H54 (cell line): ENCODE measurements at regions not wholly inside any gene's neighbourhood (a gene's known extent, or its start where the extent isn't known, plus 50 kb on each side); places are given as distances from the start of the nearest gene placed in this dataset.
"Not testable (repeated sequence)": the region's sequence is repeated elsewhere in the genome, so short reads cannot be mapped to it uniquely, and the experiment has no call there.

Experiments
- DNase-seq: peaks from one replicate; pipeline ENCODE4 v3.0.0; 2011; ENCODE audit warnings: low spot score, mixed read lengths; ENCODE audit not compliant: insufficient read length
- FAIRE-seq: peaks from 3 replicates; lab custom pipeline; 2011; peaks lifted over from hg19 to GRCh38; lab: Jason Lieb, UNC

- DNase-seq, FAIRE-seq: not testable (repeated sequence)
Observed at GRCh38 chr4:49117951-49118350, 131.9 kb downstream of the CWH43 start.

DNA sequence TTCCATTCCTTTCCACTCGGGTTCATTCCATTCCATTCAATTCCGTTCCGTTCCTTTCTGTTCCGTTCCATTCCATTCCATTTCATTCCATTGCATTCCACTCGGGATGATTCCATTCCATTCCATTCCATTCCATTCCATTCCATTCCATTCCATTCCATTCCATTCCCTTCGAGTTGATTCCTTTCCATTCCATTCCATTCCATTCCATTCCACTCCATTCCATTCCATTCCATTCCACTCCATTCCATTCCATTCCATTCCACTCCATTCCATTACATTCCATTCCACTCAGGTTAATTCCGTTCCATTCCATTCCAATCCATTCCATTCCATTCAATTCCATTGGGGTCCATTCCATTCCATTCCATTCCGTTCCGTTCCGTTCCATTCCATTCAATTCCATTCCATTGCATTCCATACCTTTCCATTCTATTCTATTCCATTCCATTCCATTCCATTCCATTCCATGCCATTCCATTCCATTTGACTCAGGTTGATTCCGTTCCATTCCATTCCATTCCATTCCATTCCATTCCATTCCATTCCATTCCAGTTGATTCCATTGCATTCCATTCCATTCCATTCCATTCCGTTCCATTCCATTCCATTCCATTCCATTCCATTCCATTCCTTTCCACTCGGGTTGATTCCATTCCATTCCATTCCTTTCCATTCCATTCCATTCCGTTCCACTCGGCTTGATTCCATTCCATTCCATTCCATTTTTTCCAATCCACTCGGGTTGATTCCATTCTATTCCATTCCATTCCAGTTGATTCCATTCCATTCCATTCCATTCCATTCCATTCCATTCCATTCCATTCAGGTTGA is 132.5 kb downstream of the CWH43 start:
- not testable (repeated sequence) for DNase-seq, FAIRE-seq

DNA sequence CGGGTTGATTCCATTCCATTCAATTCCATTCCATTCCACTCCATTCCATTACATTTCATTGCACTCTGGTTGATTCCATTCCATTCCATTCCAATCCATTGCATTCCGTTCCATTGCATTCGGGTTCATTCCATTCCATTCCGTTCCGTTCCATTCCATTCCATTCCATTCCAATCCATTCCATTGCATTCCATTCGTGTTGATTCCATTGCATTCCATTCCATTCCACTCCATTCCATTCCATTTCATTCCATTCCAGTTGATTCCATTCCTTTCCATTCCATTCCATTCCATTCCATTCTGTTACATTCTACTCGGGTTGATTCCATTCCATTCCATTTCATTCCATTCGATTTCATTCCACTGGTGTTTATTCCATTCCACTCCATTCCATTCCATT is 133.3 kb downstream of the CWH43 start:
- DNase-seq, FAIRE-seq: not testable (repeated sequence)

GRCh38 chr4:49120042-49120779 is 134.1 kb downstream of the CWH43 start:
- not testable (repeated sequence) for DNase-seq, FAIRE-seq

DNA sequence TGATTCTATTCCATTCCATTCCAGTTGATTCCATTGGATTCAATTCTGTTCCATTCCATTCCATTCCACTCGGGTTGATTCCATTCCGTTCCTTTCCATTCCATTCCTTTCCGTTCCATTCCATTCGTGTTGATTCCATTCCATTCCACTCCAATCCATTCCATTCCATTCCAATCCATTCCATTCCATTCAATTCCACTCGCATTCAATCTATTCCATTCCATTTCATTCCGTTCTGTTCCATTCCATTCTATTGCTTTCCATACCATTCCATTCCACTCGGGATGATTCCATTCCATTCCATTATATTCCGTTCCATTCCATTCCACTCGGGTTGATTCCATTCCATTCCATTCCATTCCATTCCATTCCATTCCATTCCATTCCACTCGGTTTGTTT is 134.7 kb downstream of the CWH43 start:
- not testable (repeated sequence) for FAIRE-seq, DNase-seq

DNA sequence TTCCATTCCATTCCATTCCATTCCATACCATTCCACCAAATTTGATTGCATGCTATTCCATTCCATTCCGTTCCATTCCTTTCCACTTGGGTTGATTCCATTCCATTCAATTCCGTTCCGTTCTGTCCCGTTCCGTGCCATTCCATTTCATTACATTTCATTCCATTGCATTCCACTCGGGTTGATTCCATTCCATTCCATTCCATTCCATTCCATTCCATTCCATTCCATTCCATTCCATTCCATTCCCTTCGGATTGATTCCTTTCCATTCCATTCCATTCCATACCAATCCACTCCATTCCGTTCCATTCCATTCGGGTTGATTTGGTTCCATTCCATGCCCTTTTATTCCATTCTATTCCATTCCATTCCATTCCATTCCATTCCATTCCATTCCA is 140.4 kb downstream of the CWH43 start:
- not testable (repeated sequence) for FAIRE-seq, DNase-seq

- not testable (repeated sequence) for FAIRE-seq, DNase-seq
Observed at GRCh38 chr4:49126858-49127257, 140.8 kb downstream of the CWH43 start.

GRCh38 chr4:49129385-49129784 is 143.3 kb downstream of the CWH43 start:
- not testable (repeated sequence) for DNase-seq, FAIRE-seq

- DNase-seq, FAIRE-seq: not testable (repeated sequence)
Observed at GRCh38 chr4:49129870-49130269, 143.8 kb downstream of the CWH43 start.

DNA sequence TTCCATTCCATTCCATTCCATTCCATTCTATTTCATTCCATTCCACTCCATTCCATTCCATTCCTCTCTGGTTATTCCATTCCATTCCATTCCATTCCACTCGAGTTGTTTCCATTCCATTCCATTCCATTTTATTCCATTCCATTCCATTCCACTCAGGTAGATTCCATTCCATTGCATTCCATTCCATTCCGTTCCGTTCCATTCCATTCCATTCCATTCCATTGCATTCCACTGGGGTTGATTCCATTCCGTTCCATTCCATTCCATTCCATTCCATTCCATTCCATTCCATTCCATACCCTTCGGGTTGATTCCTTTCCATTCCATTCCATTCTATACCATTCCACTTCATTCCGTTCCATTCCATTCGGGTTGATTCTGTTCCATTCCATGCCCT is 144.6 kb downstream of the CWH43 start:
- not testable (repeated sequence) for FAIRE-seq

DNA sequence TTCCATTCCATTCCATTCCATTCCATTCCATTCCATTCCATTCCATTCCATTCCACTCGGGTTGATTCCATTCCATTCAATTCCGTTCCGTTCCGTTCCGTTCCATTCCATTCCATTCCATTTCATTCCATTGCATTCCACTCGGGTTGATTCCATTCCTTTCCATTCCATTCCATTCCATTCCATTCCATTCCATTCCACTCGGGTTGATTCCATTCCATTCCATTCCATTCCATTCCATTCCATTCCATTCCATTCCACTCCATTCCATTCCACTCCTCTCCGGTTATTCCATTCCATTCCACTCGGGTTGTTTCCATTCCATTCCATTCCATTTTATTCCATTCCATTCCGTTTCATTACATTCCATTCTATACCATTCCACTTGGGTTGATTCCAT is 151.0 kb downstream of the CWH43 start:
- not testable (repeated sequence) for FAIRE-seq

More for the DNA sequence above, 144.6 kb downstream of the CWH43 start:
- DNase-seq: not testable (repeated sequence)

GRCh38 chr4:49137961-49138360 is 151.9 kb downstream of the CWH43 start:
- FAIRE-seq, DNase-seq: not testable (repeated sequence)

More for the DNA sequence above, 151.0 kb downstream of the CWH43 start:
- DNase-seq: not testable (repeated sequence)

- not testable (repeated sequence) for DNase-seq, FAIRE-seq
Observed at GRCh38 chr4:49138818-49139217, 152.7 kb downstream of the CWH43 start.

DNA sequence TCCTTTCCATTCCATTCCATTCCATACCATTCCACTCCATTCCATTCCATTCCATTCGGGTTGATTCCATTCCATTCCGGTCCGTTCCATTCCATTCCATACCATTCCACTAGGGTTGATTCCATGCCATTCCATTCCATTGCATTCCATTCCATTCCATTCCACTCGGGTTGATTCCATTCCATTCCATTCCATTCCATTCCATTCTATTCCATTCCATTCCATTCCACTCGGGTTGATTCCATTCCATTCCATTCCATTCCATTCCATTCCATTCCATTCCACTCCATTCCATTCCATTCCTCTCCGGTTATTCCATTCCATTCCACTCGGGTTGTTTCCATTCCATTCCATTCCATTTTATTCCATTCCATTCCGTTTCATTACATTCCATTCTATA is 153.4 kb downstream of the CWH43 start:
- not testable (repeated sequence) for FAIRE-seq, DNase-seq

GRCh38 chr4:49140351-49140750 is 154.3 kb downstream of the CWH43 start:
- not testable (repeated sequence) for FAIRE-seq

DNA sequence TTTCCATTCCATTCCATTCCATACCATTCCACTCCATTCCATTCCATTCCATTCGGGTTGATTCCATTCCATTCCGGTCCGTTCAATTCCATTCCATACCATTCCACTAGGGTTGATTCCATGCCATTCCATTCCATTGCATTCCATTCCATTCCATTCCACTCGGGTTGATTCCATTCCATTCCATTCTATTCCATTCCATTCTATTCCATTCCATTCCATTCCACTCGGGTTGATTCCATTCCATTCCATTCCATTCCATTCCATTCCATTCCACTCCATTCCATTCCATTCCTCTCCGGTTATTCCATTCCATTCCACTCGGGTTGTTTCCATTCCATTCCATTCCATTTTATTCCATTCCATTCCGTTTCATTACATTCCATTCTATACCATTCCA is 155.9 kb downstream of the CWH43 start:
- not testable (repeated sequence) for FAIRE-seq, DNase-seq

More at GRCh38 chr4:49140351-49140750, 154.3 kb downstream of the CWH43 start:
- DNase-seq: not testable (repeated sequence)

- FAIRE-seq, DNase-seq: not testable (repeated sequence)
Observed at GRCh38 chr4:49147143-49147542, 161.1 kb downstream of the CWH43 start.

DNA sequence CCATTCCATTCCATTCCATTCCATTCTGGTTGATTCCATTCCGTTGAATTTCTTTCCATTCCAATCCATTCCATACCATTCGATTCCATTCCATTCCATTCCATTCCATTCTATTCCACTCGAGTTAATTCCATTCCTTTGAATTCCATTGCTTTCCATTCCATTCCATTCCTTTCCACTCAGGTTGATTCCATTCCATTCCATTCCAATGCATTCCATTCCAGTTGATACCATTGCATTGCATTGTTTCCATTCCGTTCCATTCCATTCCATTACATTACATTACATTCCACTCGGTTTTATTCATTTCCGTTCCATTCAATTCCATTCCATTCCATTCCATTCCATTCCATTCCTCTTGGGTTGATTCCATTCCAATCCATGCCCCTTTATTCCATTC is 161.5 kb downstream of the CWH43 start:
- not testable (repeated sequence) for FAIRE-seq, DNase-seq

- not testable (repeated sequence) for DNase-seq, FAIRE-seq
Observed at GRCh38 chr4:49149006-49149975, 163.2 kb downstream of the CWH43 start.
